Astrocyte (in vitro differentiated cells and primary cell): ENCODE measurements at regions not wholly inside any gene's neighbourhood (a gene's known extent, or its start where the extent isn't known, plus 50 kb on each side); places are given as distances from the start of the nearest gene placed in this dataset.

Experiments used
- CTCF ChIP-seq: IDR thresholded peaks from 2 replicates; pipeline ENCODE4 v1.5.1; 2011; ENCODE audit warnings: low read depth, mild to moderate bottlenecking, inconsistent platforms, low read length, moderate library complexity; ENCODE audit not compliant: insufficient read depth
- EZH2 ChIP-seq: IDR thresholded peaks from 2 replicates; pipeline ENCODE4 v1.6.1; 2012; ENCODE audit warnings: mild to moderate bottlenecking, low read length, inconsistent platforms; ENCODE audit not compliant: insufficient read depth

GRCh38 chr9:134556531-134557068 is 85.0 kb upstream of the COL5A1 start:
- TF ChIP-seq CTCF (no peak), EZH2 (no peak)
